ENCODE measurements at regions not wholly inside any gene's neighbourhood (a gene's known extent, or its start where the extent isn't known, plus 50 kb on each side); places are given as distances from the start of the nearest gene placed in this dataset.

- no peak for TF ChIP-seq POLR2A (IDR thresholded peaks at IDR 0.05)
- no peak for TF ChIP-seq POLR2AphosphoS5 (IDR thresholded peaks at IDR 0.05)
- no peak for TF ChIP-seq CTCF (IDR thresholded peaks at IDR 0.05)
Measured at GRCh38 chr12:115206801-115207200, 522.8 kb upstream of the TBX3 start.

All from upper lobe of left lung (tissue), 4 donors.